ENCODE measurements at regions not wholly inside any gene's neighbourhood (a gene's known extent, or its start where the extent isn't known, plus 50 kb on each side); places are given as distances from the start of the nearest gene placed in this dataset.

DNA sequence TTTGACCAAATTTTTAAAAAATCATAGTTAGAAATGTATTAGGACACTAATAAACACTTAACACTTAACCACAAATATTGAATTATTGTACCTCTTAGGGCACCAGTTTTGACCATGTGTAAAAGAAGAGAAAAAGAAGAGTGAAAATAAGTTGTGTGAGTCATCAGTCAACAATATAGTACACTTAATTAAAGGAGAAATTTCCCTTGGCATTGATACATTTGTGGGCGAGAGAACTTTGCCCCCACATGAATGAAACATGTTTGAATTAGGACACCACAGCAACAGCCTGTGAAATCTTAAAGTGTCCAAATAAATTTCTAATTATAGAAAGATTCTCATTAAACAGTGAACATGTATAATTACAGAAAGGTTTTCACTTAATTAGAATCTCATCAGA lies 1292.8 kb upstream of the TENM3 start:
- H4K20me1 ChIP-seq (ENCODE audit: insufficient read depth, low read length) = no peaks in the 10 kb centered on the region
- no peak overlapping the region for H2AFZ ChIP-seq (ENCODE audit: low read length)
- H3K36me3 ChIP-seq (replicated peaks in 1 of 2; ENCODE audit: control insufficient read depth in 1 of 2, insufficient read depth in 2 of 2, low read length in 2 of 2) = no peaks in the 10 kb centered on the region
- H3K9me3 ChIP-seq (ENCODE audit: low read length) = no peaks in the 10 kb centered on the region
- no peak overlapping the region for H3K27ac ChIP-seq (ENCODE audit: extremely low read length, insufficient read depth, low read length)
- ChIA-PET CTCF (ENCODE audit: low intra/inter-chr PET ratio, low total read pairs) (no interaction called here), POLR2A (no interaction called here)
- FAIRE-seq = no peak
- no TSS peak for BruUV-seq (replicated peaks)
- H3K4me1 ChIP-seq (ENCODE audit: insufficient read depth, low read length) = no peaks in the 10 kb centered on the region
- no peak overlapping the region for H3K9ac ChIP-seq (ENCODE audit: insufficient read depth, low read depth, low read length)
- 0% methylated on average over 1 of the region's 1 CpG for WGBS (ENCODE audit: low lambda C conversion rate)
- in situ Hi-C loops (cut with HindIII; ENCODE audit: extremely low pct_ligation_motif_present, low pct_unique_long_range_greater_than_20kb) (no loop called here), intact Hi-C loops (cut with micrococcal nuclease; ENCODE audit: unreplicated experiment) (no loop called here)
- TF ChIP-seq ZNF512 (CRISPR knock-in tag; IDR thresholded peaks at IDR 0.05) (no peak), ZNF446 (CRISPR knock-in tag; IDR thresholded peaks at IDR 0.05) (no peak), ZNF577 (CRISPR knock-in tag; IDR thresholded peaks at IDR 0.05; ENCODE audit: borderline replicate concordance, low read depth) (no peak), ZNF513 (CRISPR knock-in tag; conservative IDR thresholded peaks at IDR 0.05) (no peak), PHB2 (IDR thresholded peaks at IDR 0.05; ENCODE audit: partially characterized antibody) (no peak), GABPB1 (CRISPR knock-in tag; IDR thresholded peaks at IDR 0.05) (no peak)
- no peaks in the 10 kb centered on the region for H3K79me2 ChIP-seq (ENCODE audit: insufficient read depth, low read length)
- no peaks in the 10 kb centered on the region for H3K27me3 ChIP-seq (ENCODE audit: control insufficient read depth in 1 of 2, insufficient read depth in 2 of 2, low read length in 2 of 2)
- H3K4me2 ChIP-seq (ENCODE audit: low read depth, low read length) = no peak overlapping the region
- no peak for DNase-seq (ENCODE audit: low spot score)
- no peak overlapping the region for H3K4me3 ChIP-seq (replicated peaks in 1 of 3; ENCODE audit: insufficient read depth in 1 of 3, low read depth in 2 of 3, low read length in 3 of 3)
- no peak for ATAC-seq

DNA sequence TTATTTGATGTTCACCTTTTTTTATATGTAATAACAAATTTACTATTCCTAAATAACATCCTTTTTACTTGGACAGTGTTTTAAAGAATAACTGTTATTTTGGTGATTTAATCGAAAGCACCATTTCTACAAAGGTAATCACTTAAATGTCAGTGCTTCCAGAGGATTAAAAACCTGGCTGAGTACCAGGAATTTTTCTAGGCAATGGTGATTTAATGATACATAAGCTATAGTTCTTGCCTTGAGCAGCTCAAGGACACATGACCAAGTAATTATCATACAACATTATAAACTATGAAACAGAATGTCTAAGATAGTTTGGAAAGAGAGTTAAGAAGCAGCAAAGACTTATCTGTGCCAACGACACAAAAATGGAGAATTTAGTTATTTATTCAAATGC lies 1291.9 kb upstream of the TENM3 start:
- H3K36me3 ChIP-seq (replicated peaks in 1 of 2; ENCODE audit: control insufficient read depth in 1 of 2, insufficient read depth in 2 of 2, low read length in 2 of 2) = no peaks in the 10 kb centered on the region
- FAIRE-seq = no peak
- H3K27ac ChIP-seq (ENCODE audit: extremely low read length, insufficient read depth, low read length) = no peak overlapping the region
- POLR2A ChIA-PET = no interaction called here
- no peak overlapping the region for H3K9ac ChIP-seq (ENCODE audit: insufficient read depth, low read depth, low read length)
- H4K20me1 ChIP-seq (ENCODE audit: insufficient read depth, low read length) = no peaks in the 10 kb centered on the region
- H3K79me2 ChIP-seq (ENCODE audit: insufficient read depth, low read length) = no peaks in the 10 kb centered on the region
- WGBS (ENCODE audit: low lambda C conversion rate) = 0% methylated on average over 2 of the region's 2 CpGs
- no peak for ATAC-seq
- no peak overlapping the region for H2AFZ ChIP-seq (ENCODE audit: low read length)
- no peak overlapping the region for H3K4me3 ChIP-seq (replicated peaks in 1 of 3; ENCODE audit: insufficient read depth in 1 of 3, low read depth in 2 of 3, low read length in 3 of 3)
- H3K4me2 ChIP-seq (ENCODE audit: low read depth, low read length) = no peak overlapping the region
- BruUV-seq (replicated peaks) = no TSS peak
- H3K27me3 ChIP-seq (ENCODE audit: control insufficient read depth in 1 of 2, insufficient read depth in 2 of 2, low read length in 2 of 2) = no peaks in the 10 kb centered on the region
- intact Hi-C loops (cut with micrococcal nuclease; ENCODE audit: unreplicated experiment) (no loop called here), in situ Hi-C loops (cut with HindIII; ENCODE audit: extremely low pct_ligation_motif_present, low pct_unique_long_range_greater_than_20kb) (no loop called here)
- H3K9me3 ChIP-seq (ENCODE audit: low read length) = no peaks in the 10 kb centered on the region
- DNase-seq (ENCODE audit: low spot score) = no peak
- CTCF ChIA-PET (ENCODE audit: low intra/inter-chr PET ratio, low total read pairs) = no interaction called here
- no peaks in the 10 kb centered on the region for H3K4me1 ChIP-seq (ENCODE audit: insufficient read depth, low read length)
- no peak for TF ChIP-seq IRF2 (CRISPR knock-in tag; IDR thresholded peaks at IDR 0.05)
- TF ChIP-seq ZC3H4 (CRISPR knock-in tag; IDR thresholded peaks at IDR 0.05; ENCODE audit: borderline replicate concordance) = no peak
- TF ChIP-seq MEF2D (CRISPR knock-in tag; IDR thresholded peaks at IDR 0.05) = no peak
- no peak for TF ChIP-seq ZNF772 (CRISPR knock-in tag; IDR thresholded peaks at IDR 0.05)
- TF ChIP-seq TEAD2 (CRISPR knock-in tag; IDR thresholded peaks at IDR 0.05) = no peak
- TF ChIP-seq KLF15 (CRISPR knock-in tag; IDR thresholded peaks at IDR 0.05; ENCODE audit: borderline replicate concordance) = no peak
- no peak for TF ChIP-seq CEBPB (IDR thresholded peaks at IDR 0.05; ENCODE audit: borderline replicate concordance, low read depth, low read length)
- TF ChIP-seq SYNCRIP (IDR thresholded peaks at IDR 0.05; ENCODE audit: insufficient read depth, low read depth, low read length) = no peak
- TF ChIP-seq TRIM22 (IDR thresholded peaks at IDR 0.05) = no peak
- no peak for TF ChIP-seq ZNF34 (CRISPR knock-in tag; IDR thresholded peaks at IDR 0.05; ENCODE audit: borderline replicate concordance)
- TF ChIP-seq CBX5 (CRISPR knock-in tag; IDR thresholded peaks at IDR 0.05; ENCODE audit: borderline replicate concordance) = no peak

Data from HepG2 (cell line).